HCT116 (cell line): ENCODE measurements at regions not wholly inside any gene's neighbourhood (a gene's known extent, or its start where the extent isn't known, plus 50 kb on each side); places are given as distances from the start of the nearest gene placed in this dataset.

Source experiments
- ATAC-seq: fragments of 200-7000 bp; cut with Tn5 transposase; 2 replicates; pipeline ENCODE4 v1.9.1; 2020; ENCODE audit warnings: mild to moderate bottlenecking, moderate library complexity
- BruUV-seq: library from RNA; stranded (reverse); fragments of 400-500 nt; replicated peaks from 2 replicates; lab custom pipeline; 2021; lab: Mats Ljungman, UMichigan
- CTCF ChIA-PET: fragments of 300-600 bp; sonication (Branson Sonifier 250); formaldehyde crosslinking; loops from one replicate; lab custom pipeline; 2021; ENCODE audit warnings: antibody characterized with exemption; lab: Charles Lee
- POLR2A ChIA-PET: fragments of 300-600, 350-600 bp; sonication (Branson Sonifier 250); formaldehyde crosslinking; loops from one replicate; lab custom pipeline; 2021; ENCODE audit warnings: antibody characterized with exemption; lab: Charles Lee
- RAD21 ChIA-PET, 2 experiments: fragments of 300-600 bp; sonication (Branson Sonifier 250); formaldehyde crosslinking; loops; one replicate each; lab custom pipeline; 2023; ENCODE audit warnings: low total read pairs in 2 of 2; ENCODE audit not compliant: uncharacterized antibody in 2 of 2, unreplicated experiment in 2 of 2, low non-redundant PET in 1 of 2; lab: Charles Lee
- DNase-seq: peaks from one replicate; pipeline ENCODE4 v3.0.0-alpha.2; 2010; ENCODE audit warnings: low read depth, low spot score
- H2AFZ ChIP-seq: fragments of 200-600 bp; shearing (Covaris generic), sonication (generic); 2 replicates; pipeline ENCODE4 v1.6.1; 2017; ENCODE audit warnings: low read depth, mixed run types, mixed read lengths, antibody characterized with exemption, low read length; ENCODE audit not compliant: poor library complexity, severe bottlenecking
- H3K27ac ChIP-seq: 2 replicates; pipeline ENCODE4 v1.5.1; 2012; ENCODE audit warnings: low read depth, low read length
- H3K27me3 ChIP-seq: fragments of 200-600 bp; sonication (generic); 2 replicates; pipeline ENCODE4 v1.6.1; 2016; ENCODE audit warnings: mixed run types, low read length, mixed read lengths; ENCODE audit not compliant: insufficient read depth
- H3K36me3 ChIP-seq, 2 experiments: fragments of 200-500 bp in 1 of 2; fragments of 200-600 bp in 1 of 2; sonication (Bioruptor generic) in 1 of 2; sonication (generic) in 1 of 2; 2 replicates each; pipeline versions ENCODE4 v1.5.1 to v1.6.1; 2014 to 2016; ENCODE audit warnings: low read length in 2 of 2, inconsistent platforms in 1 of 2, mixed read lengths in 1 of 2, mixed run types in 1 of 2; ENCODE audit not compliant: insufficient read depth in 2 of 2, control insufficient read depth in 1 of 2
- H3K4me1 ChIP-seq, 2 experiments: fragments of 200-600 bp in 1 of 2; sonication (generic) in 1 of 2; 2 replicates each; pipeline versions ENCODE4 v1.5.1 to v1.6.1; 2012 to 2017; ENCODE audit warnings: low read length in 2 of 2, inconsistent platforms in 1 of 2, mild to moderate bottlenecking in 1 of 2, mixed read lengths in 1 of 2, mixed run types in 1 of 2, moderate library complexity in 1 of 2; ENCODE audit not compliant: insufficient read depth in 2 of 2, control insufficient read depth in 1 of 2
- H3K4me2 ChIP-seq: fragments of 200-600 bp; sonication (generic); 2 replicates; pipeline ENCODE4 v1.6.1; 2017; ENCODE audit warnings: mixed run types, low read length, mixed read lengths
- H3K4me3 ChIP-seq, 2 experiments: fragments of 200-600 bp in 1 of 2; sonication (generic) in 1 of 2; replicated peaks in 1 of 2; 2 replicates each; pipeline ENCODE4 v1.5.1; 2011 to 2016; ENCODE audit warnings: low read length in 2 of 2, control low read depth in 1 of 2, low read depth in 1 of 2, mild to moderate bottlenecking in 1 of 2, mixed read lengths in 1 of 2, mixed run types in 1 of 2
- H3K79me2 ChIP-seq: fragments of 200-600 bp; sonication (generic); 2 replicates; pipeline ENCODE4 v1.6.1; 2017; ENCODE audit warnings: mild to moderate bottlenecking, mixed run types, low read length, moderate library complexity, mixed read lengths; ENCODE audit not compliant: insufficient read depth
- H3K9ac ChIP-seq: fragments of 200-600 bp; sonication (generic); 2 replicates; pipeline ENCODE4 v1.6.1; 2016; ENCODE audit warnings: low read length, mixed read lengths
- H3K9me2 ChIP-seq: fragments of 200-600 bp; sonication (generic), shearing (Covaris generic); 2 replicates; pipeline ENCODE4 v1.6.1; 2017; ENCODE audit warnings: mixed run types, mild to moderate bottlenecking, moderate library complexity; ENCODE audit not compliant: insufficient read depth
- H3K9me3 ChIP-seq, 2 experiments: fragments of 200-500 bp in 1 of 2; fragments of 200-600 bp in 1 of 2; sonication (Bioruptor generic) in 1 of 2; sonication (generic) in 1 of 2; 2 replicates each; pipeline ENCODE4 v1.6.1; 2014 to 2017; ENCODE audit warnings: low read length in 2 of 2, mixed read lengths in 2 of 2, inconsistent platforms in 1 of 2, low read depth in 1 of 2, mild to moderate bottlenecking in 1 of 2, mixed run types in 1 of 2, moderate library complexity in 1 of 2; ENCODE audit not compliant: control insufficient read depth in 1 of 2, insufficient read depth in 1 of 2
- H4K20me1 ChIP-seq: fragments of 200-600 bp; sonication (generic), shearing (Covaris generic); 2 replicates; pipeline ENCODE4 v1.6.1; 2017; ENCODE audit warnings: mixed run types, mild to moderate bottlenecking, moderate library complexity; ENCODE audit not compliant: insufficient read depth
- CEBPB ChIP-seq: IDR thresholded peaks from 2 replicates; pipeline ENCODE4 v1.6.1; 2012; ENCODE audit warnings: low read depth
- EGR1 ChIP-seq: IDR thresholded peaks from 2 replicates; pipeline ENCODE4 v1.6.1; 2012; ENCODE audit warnings: low read depth
- ELF1 ChIP-seq: IDR thresholded peaks from 2 replicates; pipeline ENCODE4 v1.6.1; 2012; ENCODE audit warnings: low read depth, borderline replicate concordance
- EZH2 ChIP-seq: fragments of 200-600 bp; sonication (generic); IDR thresholded peaks from 2 replicates; pipeline ENCODE4 v1.6.1; 2017; ENCODE audit warnings: antibody characterized with exemption, mixed run types
- FOSL1 ChIP-seq: IDR thresholded peaks from 2 replicates; pipeline ENCODE4 v1.6.1; 2012; ENCODE audit warnings: low read depth
- JUND ChIP-seq: IDR thresholded peaks from 2 replicates; pipeline ENCODE4 v1.6.1; 2012
- POLR2A ChIP-seq: IDR thresholded peaks from 2 replicates; pipeline ENCODE4 v1.7.0; 2011; ENCODE audit warnings: borderline replicate concordance; ENCODE audit not compliant: insufficient read depth, insufficient read length; ENCODE audit errors: extremely low read depth
- POLR2AphosphoS5 ChIP-seq: IDR thresholded peaks from 2 replicates; pipeline ENCODE4 v1.6.1; 2011; ENCODE audit warnings: mild to moderate bottlenecking, low read depth, low read length, moderate library complexity
- SIN3A ChIP-seq: IDR thresholded peaks from 2 replicates; pipeline ENCODE4 v1.6.1; 2012; ENCODE audit warnings: low read depth
- SP1 ChIP-seq: IDR thresholded peaks from 2 replicates; pipeline ENCODE4 v1.6.1; 2012; ENCODE audit warnings: low read depth
- SRF ChIP-seq: IDR thresholded peaks from 2 replicates; pipeline ENCODE4 v1.6.1; 2012; ENCODE audit warnings: low read depth
- YY1 ChIP-seq: IDR thresholded peaks from 2 replicates; pipeline ENCODE4 v1.6.1; 2011; ENCODE audit warnings: low read length, low read depth, moderate library complexity, mild to moderate bottlenecking; ENCODE audit not compliant: insufficient replicate concordance; ENCODE audit errors: extremely low read depth
- ZNF274 ChIP-seq: fragments of 200-500 bp; sonication (Bioruptor generic); IDR thresholded peaks from 2 replicates; pipeline ENCODE4 v1.6.1; 2014; ENCODE audit warnings: mild to moderate bottlenecking, low read depth, low read length, inconsistent platforms
- intact Hi-C: fragments of 100-400 bp; cut with micrococcal nuclease; formaldehyde crosslinking; loops from 2 replicates; pipeline ENCODE4 v1.10.0; 2022
- TF ChIP-seq, protein P1 (sequence below): IDR thresholded peaks from 2 replicates; pipeline ENCODE4 v1.6.1; 2011; ENCODE audit warnings: mild to moderate bottlenecking, low read length, moderate library complexity; ENCODE audit not compliant: insufficient replicate concordance; ENCODE audit errors: extremely low read depth
- TF ChIP-seq, protein P2 (sequence below), 3 experiments: fragments of 200-600 bp in 1 of 3; sonication (generic) in 1 of 3; IDR thresholded peaks in 2 of 3; conservative IDR thresholded peaks in 1 of 3; 2 replicates each; pipeline ENCODE4 v1.5.1; 2012 to 2017; ENCODE audit warnings: low read depth in 2 of 3, low read length in 2 of 3, antibody characterized with exemption in 1 of 3, borderline replicate concordance in 1 of 3, control low read depth in 1 of 3, mild to moderate bottlenecking in 1 of 3, mixed read lengths in 1 of 3, mixed run types in 1 of 3, moderate library complexity in 1 of 3; ENCODE audit not compliant: insufficient read depth in 1 of 3
- TF ChIP-seq, protein P3 (sequence below): IDR thresholded peaks from 2 replicates; pipeline ENCODE4 v1.6.1; 2012; ENCODE audit warnings: low read depth

DNA sequence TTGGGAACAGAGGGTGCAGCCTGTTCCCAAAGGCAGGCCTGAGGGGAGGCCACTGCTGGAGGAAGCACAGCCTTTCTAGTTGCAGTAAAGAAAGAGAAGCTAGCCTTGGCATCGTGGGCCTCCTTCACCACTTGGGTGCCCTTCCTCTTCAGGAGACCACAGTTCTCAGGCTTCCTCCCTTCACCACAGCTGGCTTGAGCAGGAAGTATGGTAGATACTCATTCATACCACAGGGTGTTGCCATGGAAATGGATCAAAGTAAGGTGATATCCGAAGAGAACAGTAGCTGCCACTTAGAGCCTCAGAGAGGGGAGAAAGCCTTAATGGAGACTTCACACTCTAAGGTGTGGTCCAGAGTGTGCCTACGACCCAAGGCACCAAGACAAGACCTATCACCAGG lies 120.4 kb upstream of the RIPOR2 start:
- no peaks in the 10 kb centered on the region for H3K79me2 ChIP-seq
- ATAC-seq = no peak
- ChIA-PET CTCF (no interaction called here), POLR2A (no interaction called here), RAD21 (no interaction called here)
- no TSS peak for BruUV-seq
- no peaks in the 10 kb centered on the region for H4K20me1 ChIP-seq
- no peak overlapping the region for H2AFZ ChIP-seq
- no peak overlapping the region for H3K27ac ChIP-seq
- H3K9ac ChIP-seq = no peak overlapping the region
- TF ChIP-seq, protein P1, sequence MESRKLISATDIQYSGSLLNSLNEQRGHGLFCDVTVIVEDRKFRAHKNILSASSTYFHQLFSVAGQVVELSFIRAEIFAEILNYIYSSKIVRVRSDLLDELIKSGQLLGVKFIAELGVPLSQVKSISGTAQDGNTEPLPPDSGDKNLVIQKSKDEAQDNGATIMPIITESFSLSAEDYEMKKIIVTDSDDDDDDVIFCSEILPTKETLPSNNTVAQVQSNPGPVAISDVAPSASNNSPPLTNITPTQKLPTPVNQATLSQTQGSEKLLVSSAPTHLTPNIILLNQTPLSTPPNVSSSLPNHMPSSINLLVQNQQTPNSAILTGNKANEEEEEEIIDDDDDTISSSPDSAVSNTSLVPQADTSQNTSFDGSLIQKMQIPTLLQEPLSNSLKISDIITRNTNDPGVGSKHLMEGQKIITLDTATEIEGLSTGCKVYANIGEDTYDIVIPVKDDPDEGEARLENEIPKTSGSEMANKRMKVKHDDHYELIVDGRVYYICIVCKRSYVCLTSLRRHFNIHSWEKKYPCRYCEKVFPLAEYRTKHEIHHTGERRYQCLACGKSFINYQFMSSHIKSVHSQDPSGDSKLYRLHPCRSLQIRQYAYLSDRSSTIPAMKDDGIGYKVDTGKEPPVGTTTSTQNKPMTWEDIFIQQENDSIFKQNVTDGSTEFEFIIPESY = no peak
- TF ChIP-seq YY1 = no peak
- no peak for TF ChIP-seq POLR2A
- no peak for TF ChIP-seq POLR2AphosphoS5
- TF ChIP-seq EGR1 = no peak
- TF ChIP-seq ELF1 = no peak
- no peak for TF ChIP-seq JUND
- no peak for TF ChIP-seq EZH2
- no peak for TF ChIP-seq CEBPB
- TF ChIP-seq SIN3A = no peak
- no peak for TF ChIP-seq SRF
- TF ChIP-seq ZNF274 = no peak
- TF ChIP-seq, protein P2, sequence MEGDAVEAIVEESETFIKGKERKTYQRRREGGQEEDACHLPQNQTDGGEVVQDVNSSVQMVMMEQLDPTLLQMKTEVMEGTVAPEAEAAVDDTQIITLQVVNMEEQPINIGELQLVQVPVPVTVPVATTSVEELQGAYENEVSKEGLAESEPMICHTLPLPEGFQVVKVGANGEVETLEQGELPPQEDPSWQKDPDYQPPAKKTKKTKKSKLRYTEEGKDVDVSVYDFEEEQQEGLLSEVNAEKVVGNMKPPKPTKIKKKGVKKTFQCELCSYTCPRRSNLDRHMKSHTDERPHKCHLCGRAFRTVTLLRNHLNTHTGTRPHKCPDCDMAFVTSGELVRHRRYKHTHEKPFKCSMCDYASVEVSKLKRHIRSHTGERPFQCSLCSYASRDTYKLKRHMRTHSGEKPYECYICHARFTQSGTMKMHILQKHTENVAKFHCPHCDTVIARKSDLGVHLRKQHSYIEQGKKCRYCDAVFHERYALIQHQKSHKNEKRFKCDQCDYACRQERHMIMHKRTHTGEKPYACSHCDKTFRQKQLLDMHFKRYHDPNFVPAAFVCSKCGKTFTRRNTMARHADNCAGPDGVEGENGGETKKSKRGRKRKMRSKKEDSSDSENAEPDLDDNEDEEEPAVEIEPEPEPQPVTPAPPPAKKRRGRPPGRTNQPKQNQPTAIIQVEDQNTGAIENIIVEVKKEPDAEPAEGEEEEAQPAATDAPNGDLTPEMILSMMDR (IDR thresholded peaks at IDR 0.05 in 2 of 3, conservative IDR thresholded peaks at IDR 0.05 in 1 of 3; ENCODE audit: borderline replicate concordance in 1 of 3, insufficient read depth in 1 of 3, low read depth in 2 of 3, low read length in 2 of 3) = no peak
- TF ChIP-seq, protein P3, sequence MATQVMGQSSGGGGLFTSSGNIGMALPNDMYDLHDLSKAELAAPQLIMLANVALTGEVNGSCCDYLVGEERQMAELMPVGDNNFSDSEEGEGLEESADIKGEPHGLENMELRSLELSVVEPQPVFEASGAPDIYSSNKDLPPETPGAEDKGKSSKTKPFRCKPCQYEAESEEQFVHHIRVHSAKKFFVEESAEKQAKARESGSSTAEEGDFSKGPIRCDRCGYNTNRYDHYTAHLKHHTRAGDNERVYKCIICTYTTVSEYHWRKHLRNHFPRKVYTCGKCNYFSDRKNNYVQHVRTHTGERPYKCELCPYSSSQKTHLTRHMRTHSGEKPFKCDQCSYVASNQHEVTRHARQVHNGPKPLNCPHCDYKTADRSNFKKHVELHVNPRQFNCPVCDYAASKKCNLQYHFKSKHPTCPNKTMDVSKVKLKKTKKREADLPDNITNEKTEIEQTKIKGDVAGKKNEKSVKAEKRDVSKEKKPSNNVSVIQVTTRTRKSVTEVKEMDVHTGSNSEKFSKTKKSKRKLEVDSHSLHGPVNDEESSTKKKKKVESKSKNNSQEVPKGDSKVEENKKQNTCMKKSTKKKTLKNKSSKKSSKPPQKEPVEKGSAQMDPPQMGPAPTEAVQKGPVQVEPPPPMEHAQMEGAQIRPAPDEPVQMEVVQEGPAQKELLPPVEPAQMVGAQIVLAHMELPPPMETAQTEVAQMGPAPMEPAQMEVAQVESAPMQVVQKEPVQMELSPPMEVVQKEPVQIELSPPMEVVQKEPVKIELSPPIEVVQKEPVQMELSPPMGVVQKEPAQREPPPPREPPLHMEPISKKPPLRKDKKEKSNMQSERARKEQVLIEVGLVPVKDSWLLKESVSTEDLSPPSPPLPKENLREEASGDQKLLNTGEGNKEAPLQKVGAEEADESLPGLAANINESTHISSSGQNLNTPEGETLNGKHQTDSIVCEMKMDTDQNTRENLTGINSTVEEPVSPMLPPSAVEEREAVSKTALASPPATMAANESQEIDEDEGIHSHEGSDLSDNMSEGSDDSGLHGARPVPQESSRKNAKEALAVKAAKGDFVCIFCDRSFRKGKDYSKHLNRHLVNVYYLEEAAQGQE = no peak
- no peak for TF ChIP-seq FOSL1
- no peak for TF ChIP-seq SP1
- H3K4me3 ChIP-seq = no peak overlapping the region
- H3K36me3 ChIP-seq = no peaks in the 10 kb centered on the region
- H3K9me3 ChIP-seq = no peaks in the 10 kb centered on the region
- H3K27me3 ChIP-seq = no peaks in the 10 kb centered on the region
- H3K4me1 ChIP-seq = no peaks in the 10 kb centered on the region
- H3K9me2 ChIP-seq = no peaks in the 10 kb centered on the region
- H3K4me2 ChIP-seq = no peak overlapping the region
- no peak for DNase-seq
- intact Hi-C loops = no loop called here
